ENCODE measurements at regions not wholly inside any gene's neighbourhood (a gene's known extent, or its start where the extent isn't known, plus 50 kb on each side); places are given as distances from the start of the nearest gene placed in this dataset.

- H3K4me3 Mint-ChIP-seq (ENCODE audit: low read depth) = no peak overlapping the region
- H3K9me3 Mint-ChIP-seq = no peaks in the 10 kb centered on the region
- intact Hi-C loops (cut with micrococcal nuclease) = no loop called here
- H3K36me3 Mint-ChIP-seq (ENCODE audit: low read depth) = no peaks in the 10 kb centered on the region
- no peak overlapping the region for H3K27ac Mint-ChIP-seq
- DNase-seq (ENCODE audit: low spot score) = no peak
- peaks cover 8% of the 10 kb centered on the region for H3K4me1 Mint-ChIP-seq (ENCODE audit: low read depth)
- H3K27me3 Mint-ChIP-seq (ENCODE audit: low read depth) = peaks cover 4% of the 10 kb centered on the region
Measured at GRCh38 chr14:99072956-99073355, 199.0 kb downstream of the BCL11B start.

GRCh38 chr14:99073431-99073830, 198.6 kb downstream of the BCL11B start:
- intact Hi-C loops (cut with micrococcal nuclease) = no loop called here
- H3K9me3 Mint-ChIP-seq = no peaks in the 10 kb centered on the region
- H3K4me1 Mint-ChIP-seq (ENCODE audit: low read depth) = peaks cover 8% of the 10 kb centered on the region
- DNase-seq (ENCODE audit: low spot score) = no peak
- H3K27me3 Mint-ChIP-seq (ENCODE audit: low read depth) = peaks cover 4% of the 10 kb centered on the region
- no peak overlapping the region for H3K4me3 Mint-ChIP-seq (ENCODE audit: low read depth)
- no peaks in the 10 kb centered on the region for H3K36me3 Mint-ChIP-seq (ENCODE audit: low read depth)
- H3K27ac Mint-ChIP-seq = no peak overlapping the region

- peaks cover 7% of the 10 kb centered on the region for H3K9me3 Mint-ChIP-seq
- peaks cover 4% of the 10 kb centered on the region for H3K27me3 Mint-ChIP-seq (ENCODE audit: low read depth)
- no peak for DNase-seq (ENCODE audit: low spot score)
- peaks cover 8% of the 10 kb centered on the region for H3K4me1 Mint-ChIP-seq (ENCODE audit: low read depth)
- no peak overlapping the region for H3K27ac Mint-ChIP-seq
- intact Hi-C loops (cut with micrococcal nuclease) = no loop called here
- no peak overlapping the region for H3K4me3 Mint-ChIP-seq (ENCODE audit: low read depth)
- H3K36me3 Mint-ChIP-seq (ENCODE audit: low read depth) = no peaks in the 10 kb centered on the region
Measured at GRCh38 chr14:99075061-99075460, 196.9 kb downstream of the BCL11B start.

- intact Hi-C loops (cut with micrococcal nuclease) = no loop called here
- peaks cover 15% of the 10 kb centered on the region for H3K9me3 Mint-ChIP-seq
- no peak overlapping the region for H3K4me3 Mint-ChIP-seq (ENCODE audit: low read depth)
- peaks cover 8% of the 10 kb centered on the region for H3K4me1 Mint-ChIP-seq (ENCODE audit: low read depth)
- no peaks in the 10 kb centered on the region for H3K36me3 Mint-ChIP-seq (ENCODE audit: low read depth)
- no peak overlapping the region for H3K27ac Mint-ChIP-seq
- DNase-seq (ENCODE audit: low spot score) = no peak
- peaks cover 4% of the 10 kb centered on the region for H3K27me3 Mint-ChIP-seq (ENCODE audit: low read depth)
Measured at GRCh38 chr14:99075771-99076375, 196.1 kb downstream of the BCL11B start.

- Mint-ChIP-seq H3K27me3 (ENCODE audit: low read depth) (peaks cover 4% of the 10 kb centered on the region), H3K4me1 (ENCODE audit: low read depth) (peaks cover 8% of the 10 kb centered on the region), H3K4me3 (ENCODE audit: low read depth) (no peak overlapping the region), H3K27ac (no peak overlapping the region), H3K36me3 (ENCODE audit: low read depth) (no peaks in the 10 kb centered on the region), H3K9me3 (peaks cover 21% of the 10 kb centered on the region)
- DNase-seq (ENCODE audit: low spot score) = no peak
- intact Hi-C loops (cut with micrococcal nuclease) = no loop called here
Measured at GRCh38 chr14:99077076-99077843, 194.7 kb downstream of the BCL11B start.

GRCh38 chr14:99077844-99078236, 194.2 kb downstream of the BCL11B start:
- no peaks in the 10 kb centered on the region for H3K36me3 Mint-ChIP-seq (ENCODE audit: low read depth)
- DNase-seq (ENCODE audit: low spot score) = no peak
- intact Hi-C loops (cut with micrococcal nuclease) = no loop called here
- no peak overlapping the region for H3K27ac Mint-ChIP-seq
- H3K27me3 Mint-ChIP-seq (ENCODE audit: low read depth) = peaks cover 4% of the 10 kb centered on the region
- no peak overlapping the region for H3K4me3 Mint-ChIP-seq (ENCODE audit: low read depth)
- peaks cover 21% of the 10 kb centered on the region for H3K9me3 Mint-ChIP-seq
- H3K4me1 Mint-ChIP-seq (ENCODE audit: low read depth) = peaks cover 8% of the 10 kb centered on the region

- Mint-ChIP-seq H3K4me3 (ENCODE audit: low read depth) (no peak overlapping the region), H3K27ac (no peak overlapping the region), H3K4me1 (ENCODE audit: low read depth) (peaks cover 8% of the 10 kb centered on the region), H3K27me3 (ENCODE audit: low read depth) (peaks cover 6% of the 10 kb centered on the region), H3K36me3 (ENCODE audit: low read depth) (no peaks in the 10 kb centered on the region), H3K9me3 (peaks cover 26% of the 10 kb centered on the region)
- intact Hi-C loops (cut with micrococcal nuclease) = no loop called here
- DNase-seq (ENCODE audit: low spot score) = no peak
Measured at GRCh38 chr14:99078426-99078825, 193.6 kb downstream of the BCL11B start.

GRCh38 chr14:99079061-99079727, 192.8 kb downstream of the BCL11B start:
- intact Hi-C loops (cut with micrococcal nuclease) = no loop called here
- DNase-seq (ENCODE audit: low spot score) = no peak
- Mint-ChIP-seq H3K9me3 (peaks cover 29% of the 10 kb centered on the region), H3K27me3 (ENCODE audit: low read depth) (peaks cover 6% of the 10 kb centered on the region), H3K27ac (no peak overlapping the region), H3K4me3 (ENCODE audit: low read depth) (no peak overlapping the region), H3K36me3 (ENCODE audit: low read depth) (no peaks in the 10 kb centered on the region), H3K4me1 (ENCODE audit: low read depth) (peaks cover 8% of the 10 kb centered on the region)

- no peak for DNase-seq (ENCODE audit: low spot score)
- Mint-ChIP-seq H3K4me3 (ENCODE audit: low read depth) (no peak overlapping the region), H3K27ac (no peak overlapping the region), H3K9me3 (peaks cover 34% of the 10 kb centered on the region), H3K4me1 (ENCODE audit: low read depth) (peaks cover 8% of the 10 kb centered on the region), H3K36me3 (ENCODE audit: low read depth) (no peaks in the 10 kb centered on the region), H3K27me3 (ENCODE audit: low read depth) (peaks cover 6% of the 10 kb centered on the region)
- intact Hi-C loops (cut with micrococcal nuclease) = no loop called here
Measured at GRCh38 chr14:99080306-99080705, 191.7 kb downstream of the BCL11B start.

GRCh38 chr14:99081156-99081765, 190.7 kb downstream of the BCL11B start:
- Mint-ChIP-seq H3K36me3 (ENCODE audit: low read depth) (no peaks in the 10 kb centered on the region), H3K27me3 (ENCODE audit: low read depth) (peaks cover 2% of the 10 kb centered on the region), H3K9me3 (peaks cover 34% of the 10 kb centered on the region), H3K4me3 (ENCODE audit: low read depth) (no peak overlapping the region), H3K4me1 (ENCODE audit: low read depth) (peaks cover 8% of the 10 kb centered on the region), H3K27ac (no peak overlapping the region)
- no peak for DNase-seq (ENCODE audit: low spot score)
- intact Hi-C loops (cut with micrococcal nuclease) = no loop called here

- DNase-seq (ENCODE audit: low spot score) = no peak
- peaks cover 34% of the 10 kb centered on the region for H3K9me3 Mint-ChIP-seq
Measured at GRCh38 chr14:99081880-99082279, 190.1 kb downstream of the BCL11B start.

GRCh38 chr14:99093532-99094517, 178.2 kb downstream of the BCL11B start:
- Mint-ChIP-seq H3K36me3 (ENCODE audit: low read depth) (no peaks in the 10 kb centered on the region), H3K4me3 (ENCODE audit: low read depth) (no peak overlapping the region), H3K27me3 (ENCODE audit: low read depth) (peaks cover 11% of the 10 kb centered on the region), H3K4me1 (ENCODE audit: low read depth) (no peaks in the 10 kb centered on the region), H3K27ac (no peak overlapping the region), H3K9me3 (peaks cover 6% of the 10 kb centered on the region)
- no peak for DNase-seq (ENCODE audit: low spot score)
- intact Hi-C loops (cut with micrococcal nuclease) = no loop called here

More at GRCh38 chr14:99081880-99082279, 190.1 kb downstream of the BCL11B start:
- H3K4me3 Mint-ChIP-seq (ENCODE audit: low read depth) = no peak overlapping the region
- no peaks in the 10 kb centered on the region for H3K36me3 Mint-ChIP-seq (ENCODE audit: low read depth)
- H3K27ac Mint-ChIP-seq = no peak overlapping the region
- intact Hi-C loops (cut with micrococcal nuclease) = no loop called here
- peaks cover 4% of the 10 kb centered on the region for H3K4me1 Mint-ChIP-seq (ENCODE audit: low read depth)
- peaks cover 2% of the 10 kb centered on the region for H3K27me3 Mint-ChIP-seq (ENCODE audit: low read depth)
